CD4-positive, alpha-beta T cell (primary cell): ENCODE measurements at regions not wholly inside any gene's neighbourhood (a gene's known extent, or its start where the extent isn't known, plus 50 kb on each side); places are given as distances from the start of the nearest gene placed in this dataset.

Source experiments
- ATAC-seq: fragments of 200-7000 bp; cut with Tn5 transposase; one replicate; pipeline ENCODE4 v1.10.0; 2022; ENCODE audit warnings: mild to moderate bottlenecking; ENCODE audit not compliant: poor library complexity
- CTCF ChIA-PET: fragments of 350-600 bp; sonication (Branson Sonifier 250); formaldehyde crosslinking; loops from one replicate; lab custom pipeline; 2021; ENCODE audit warnings: antibody characterized with exemption, inconsistent platforms; lab: Charles Lee
- POLR2A ChIA-PET: fragments of 350-600 bp; sonication (Branson Sonifier 250); formaldehyde crosslinking; loops from one replicate; lab custom pipeline; 2021; ENCODE audit warnings: antibody characterized with exemption, inconsistent platforms; lab: Charles Lee
- DNase-seq, 14 experiments: peaks; one replicate each; pipeline ENCODE4 v3.0.0-alpha.2; 2013 to 2020; ENCODE audit warnings: mixed read lengths in 2 of 14
- H3K27ac ChIP-seq, 2 donors: one replicate each; pipeline versions ENCODE4 v1.5.1 to v1.7.0; 2013; ENCODE audit warnings: low read length in 2 of 2, low read depth in 1 of 2, mild to moderate bottlenecking in 1 of 2
- H3K27me3 ChIP-seq, 2 experiments: 1 replicate in 1 of 2; 2 replicates in 1 of 2; pipeline versions ENCODE4 v1.6.1 to v1.7.0; 2013; ENCODE audit warnings: low read length in 2 of 2, control low read depth in 1 of 2, mild to moderate bottlenecking in 1 of 2, moderate library complexity in 1 of 2; ENCODE audit not compliant: insufficient read depth in 2 of 2, control insufficient read depth in 1 of 2
- H3K36me3 ChIP-seq: one replicate; pipeline ENCODE4 v1.6.1; 2013; ENCODE audit warnings: low read length, control low read depth; ENCODE audit not compliant: insufficient read depth
- H3K4me1 ChIP-seq: one replicate; pipeline ENCODE4 v1.6.1; 2013; ENCODE audit warnings: low read length, control low read depth; ENCODE audit not compliant: insufficient read depth
- H3K4me3 ChIP-seq: one replicate; pipeline ENCODE4 v1.5.1; 2013; ENCODE audit warnings: mild to moderate bottlenecking, low read length, moderate library complexity
- H3K9me3 ChIP-seq, 2 experiments: 1 replicate in 1 of 2; 2 replicates in 1 of 2; pipeline versions ENCODE4 v1.6.1 to v1.7.0; 2013; ENCODE audit warnings: low read length in 2 of 2, mild to moderate bottlenecking in 2 of 2, control low read depth in 1 of 2, moderate library complexity in 1 of 2; ENCODE audit not compliant: control insufficient read depth in 1 of 2, insufficient read depth in 1 of 2
- H3K27ac Mint-ChIP-seq: one replicate; pipeline ENCODE4 v1.8.0; 2020; ENCODE audit warnings: mixed read lengths
- H3K27me3 Mint-ChIP-seq: one replicate; pipeline ENCODE4 v1.8.0; 2021; ENCODE audit warnings: mixed read lengths
- H3K36me3 Mint-ChIP-seq: one replicate; pipeline ENCODE4 v1.8.0; 2021; ENCODE audit warnings: low read depth, mixed read lengths
- H3K4me1 Mint-ChIP-seq: one replicate; pipeline ENCODE4 v1.8.0; 2021; ENCODE audit warnings: low read depth, mixed read lengths
- H3K4me3 Mint-ChIP-seq: one replicate; pipeline ENCODE4 v1.8.0; 2020; ENCODE audit warnings: mild to moderate bottlenecking, mixed read lengths
- H3K9me3 Mint-ChIP-seq: one replicate; pipeline ENCODE4 v1.8.0; 2020; ENCODE audit warnings: mixed read lengths
- intact Hi-C, 2 experiments: fragments of 100-400 bp; cut with DNase I in 1 of 2; cut with micrococcal nuclease in 1 of 2; formaldehyde crosslinking; loops; one replicate each; pipeline versions ENCODE4 v1.15.1 to v1.9.0; 2023 to 2025; cut with DNase I, micrococcal nuclease
- TF ChIP-seq, protein P1 (sequence below): fragments of 200-600 bp; IDR thresholded peaks from one replicate; pipeline ENCODE4 v1.8.0; 2022; ENCODE audit warnings: antibody characterized with exemption, mild to moderate bottlenecking

- TF ChIP-seq, protein P1, sequence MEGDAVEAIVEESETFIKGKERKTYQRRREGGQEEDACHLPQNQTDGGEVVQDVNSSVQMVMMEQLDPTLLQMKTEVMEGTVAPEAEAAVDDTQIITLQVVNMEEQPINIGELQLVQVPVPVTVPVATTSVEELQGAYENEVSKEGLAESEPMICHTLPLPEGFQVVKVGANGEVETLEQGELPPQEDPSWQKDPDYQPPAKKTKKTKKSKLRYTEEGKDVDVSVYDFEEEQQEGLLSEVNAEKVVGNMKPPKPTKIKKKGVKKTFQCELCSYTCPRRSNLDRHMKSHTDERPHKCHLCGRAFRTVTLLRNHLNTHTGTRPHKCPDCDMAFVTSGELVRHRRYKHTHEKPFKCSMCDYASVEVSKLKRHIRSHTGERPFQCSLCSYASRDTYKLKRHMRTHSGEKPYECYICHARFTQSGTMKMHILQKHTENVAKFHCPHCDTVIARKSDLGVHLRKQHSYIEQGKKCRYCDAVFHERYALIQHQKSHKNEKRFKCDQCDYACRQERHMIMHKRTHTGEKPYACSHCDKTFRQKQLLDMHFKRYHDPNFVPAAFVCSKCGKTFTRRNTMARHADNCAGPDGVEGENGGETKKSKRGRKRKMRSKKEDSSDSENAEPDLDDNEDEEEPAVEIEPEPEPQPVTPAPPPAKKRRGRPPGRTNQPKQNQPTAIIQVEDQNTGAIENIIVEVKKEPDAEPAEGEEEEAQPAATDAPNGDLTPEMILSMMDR: no peak
- intact Hi-C loops: no loop called here
- Histone ChIP-seq H3K27ac (no peak overlapping the region), H3K9me3 (no peaks in the 10 kb centered on the region), H3K4me1 (no peaks in the 10 kb centered on the region), H3K36me3 (no peaks in the 10 kb centered on the region), H3K4me3 (no peak overlapping the region), H3K27me3 (no peaks in the 10 kb centered on the region)
- ATAC-seq: no peak
- H3K27me3 Mint-ChIP-seq: no peaks in the 10 kb centered on the region
- no peaks in the 10 kb centered on the region for H3K9me3 Mint-ChIP-seq
- ChIA-PET POLR2A (no interaction called here), CTCF (no interaction called here)
- no peak for DNase-seq
- H3K27ac Mint-ChIP-seq: no peak overlapping the region
- H3K36me3 Mint-ChIP-seq: no peaks in the 10 kb centered on the region
- H3K4me1 Mint-ChIP-seq: no peaks in the 10 kb centered on the region
- H3K4me3 Mint-ChIP-seq: no peak overlapping the region
Measured at GRCh38 chr14:22213120-22213519, 375.9 kb downstream of the DAD1 start.

- no peak overlapping the region for H3K27ac ChIP-seq
- no peak for ATAC-seq
- H3K4me1 Mint-ChIP-seq: no peaks in the 10 kb centered on the region
- DNase-seq: no peak
- H3K9me3 Mint-ChIP-seq: no peaks in the 10 kb centered on the region
- H3K4me3 ChIP-seq: no peak overlapping the region
- no peaks in the 10 kb centered on the region for H3K27me3 Mint-ChIP-seq
- ChIA-PET CTCF (no interaction called here), POLR2A (no interaction called here)
- TF ChIP-seq, protein P1: no peak
- H3K4me1 ChIP-seq: no peaks in the 10 kb centered on the region
- no peak overlapping the region for H3K4me3 Mint-ChIP-seq
- H3K36me3 ChIP-seq: no peaks in the 10 kb centered on the region
- intact Hi-C loops: no loop called here
- no peaks in the 10 kb centered on the region for H3K9me3 ChIP-seq
- H3K27ac Mint-ChIP-seq: no peak overlapping the region
- H3K27me3 ChIP-seq: no peaks in the 10 kb centered on the region
- H3K36me3 Mint-ChIP-seq: no peaks in the 10 kb centered on the region
Measured at GRCh38 chr14:22210906-22211305, 378.1 kb downstream of the DAD1 start.

- H3K4me1 Mint-ChIP-seq: no peaks in the 10 kb centered on the region
- H3K4me3 ChIP-seq: no peak overlapping the region
- no peak overlapping the region for H3K27ac ChIP-seq
- ChIA-PET POLR2A (no interaction called here), CTCF (no interaction called here)
- ATAC-seq (no peak), DNase-seq (no peak)
- H3K9me3 ChIP-seq: no peaks in the 10 kb centered on the region
- H3K9me3 Mint-ChIP-seq: no peaks in the 10 kb centered on the region
- no peaks in the 10 kb centered on the region for H3K36me3 Mint-ChIP-seq
- TF ChIP-seq, protein P1: no peak
- H3K27ac Mint-ChIP-seq: no peak overlapping the region
- no peaks in the 10 kb centered on the region for H3K36me3 ChIP-seq
- intact Hi-C loops: no loop called here
- H3K4me1 ChIP-seq: no peaks in the 10 kb centered on the region
- H3K27me3 ChIP-seq: no peaks in the 10 kb centered on the region
- no peak overlapping the region for H3K4me3 Mint-ChIP-seq
- H3K27me3 Mint-ChIP-seq: no peaks in the 10 kb centered on the region
Measured at GRCh38 chr14:22210026-22210425, 379.0 kb downstream of the DAD1 start.
